IMR-90 (cell line): ENCODE measurements at regions not wholly inside any gene's neighbourhood (a gene's known extent, or its start where the extent isn't known, plus 50 kb on each side); places are given as distances from the start of the nearest gene placed in this dataset.

Experiments
- FOS ChIP-seq: fragments of 150-350 bp; IDR thresholded peaks from 2 replicates; pipeline ENCODE4 v1.6.1; 2016; ENCODE audit warnings: low read depth, low read length
- SMC3 ChIP-seq: fragments of 150-350 bp; IDR thresholded peaks from 2 replicates; pipeline ENCODE4 v1.6.1; 2016; ENCODE audit warnings: low read depth, mild to moderate bottlenecking, antibody characterized with exemption, low read length, moderate library complexity
- TF ChIP-seq, protein P1 (sequence below): conservative IDR thresholded peaks from 2 replicates; pipeline ENCODE4 v1.5.1; 2012; ENCODE audit warnings: mild to moderate bottlenecking, low read depth, low read length, improper control_type of control experiment
- TF ChIP-seq, protein P2 (sequence below): fragments of 150-350 bp; IDR thresholded peaks from 2 replicates; pipeline ENCODE4 v1.6.1; 2016; ENCODE audit warnings: low read depth, mild to moderate bottlenecking, low read length, moderate library complexity, borderline replicate concordance

DNA sequence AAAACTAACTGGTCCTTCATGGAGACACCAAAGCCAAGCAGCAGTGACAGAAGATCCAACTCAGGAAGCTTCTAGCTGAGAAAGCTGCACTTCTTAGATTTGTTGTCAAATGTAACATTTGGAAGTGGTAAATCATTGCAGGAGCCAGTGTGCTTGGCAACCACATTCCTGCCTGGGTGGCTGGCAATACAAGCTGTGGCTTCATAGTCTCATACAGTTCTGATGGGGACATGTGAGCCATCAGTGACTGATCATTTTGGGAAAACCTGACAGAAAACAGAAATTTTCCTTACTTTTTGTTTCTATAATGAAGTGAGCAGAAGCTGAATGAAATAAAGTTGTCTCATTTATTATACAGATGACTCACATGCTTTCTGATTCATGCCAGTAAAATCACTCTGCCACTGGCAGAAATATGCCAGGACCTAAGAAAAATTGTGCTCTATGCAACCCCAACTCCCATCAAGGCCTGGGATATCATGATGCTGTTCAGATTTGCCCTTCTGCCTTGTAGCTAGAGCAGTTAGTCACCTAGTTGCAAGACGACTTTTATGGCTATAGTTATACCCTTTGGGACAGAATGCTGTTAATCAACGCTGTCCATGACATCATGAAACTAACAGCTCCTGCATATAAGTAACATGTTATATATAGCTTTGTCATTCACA, 508.1 kb downstream of the ADCYAP1 start:
- TF ChIP-seq, protein P1, sequence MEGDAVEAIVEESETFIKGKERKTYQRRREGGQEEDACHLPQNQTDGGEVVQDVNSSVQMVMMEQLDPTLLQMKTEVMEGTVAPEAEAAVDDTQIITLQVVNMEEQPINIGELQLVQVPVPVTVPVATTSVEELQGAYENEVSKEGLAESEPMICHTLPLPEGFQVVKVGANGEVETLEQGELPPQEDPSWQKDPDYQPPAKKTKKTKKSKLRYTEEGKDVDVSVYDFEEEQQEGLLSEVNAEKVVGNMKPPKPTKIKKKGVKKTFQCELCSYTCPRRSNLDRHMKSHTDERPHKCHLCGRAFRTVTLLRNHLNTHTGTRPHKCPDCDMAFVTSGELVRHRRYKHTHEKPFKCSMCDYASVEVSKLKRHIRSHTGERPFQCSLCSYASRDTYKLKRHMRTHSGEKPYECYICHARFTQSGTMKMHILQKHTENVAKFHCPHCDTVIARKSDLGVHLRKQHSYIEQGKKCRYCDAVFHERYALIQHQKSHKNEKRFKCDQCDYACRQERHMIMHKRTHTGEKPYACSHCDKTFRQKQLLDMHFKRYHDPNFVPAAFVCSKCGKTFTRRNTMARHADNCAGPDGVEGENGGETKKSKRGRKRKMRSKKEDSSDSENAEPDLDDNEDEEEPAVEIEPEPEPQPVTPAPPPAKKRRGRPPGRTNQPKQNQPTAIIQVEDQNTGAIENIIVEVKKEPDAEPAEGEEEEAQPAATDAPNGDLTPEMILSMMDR, result no peak
- TF ChIP-seq FOS (no peak), SMC3 (no peak)
- TF ChIP-seq, protein P2, sequence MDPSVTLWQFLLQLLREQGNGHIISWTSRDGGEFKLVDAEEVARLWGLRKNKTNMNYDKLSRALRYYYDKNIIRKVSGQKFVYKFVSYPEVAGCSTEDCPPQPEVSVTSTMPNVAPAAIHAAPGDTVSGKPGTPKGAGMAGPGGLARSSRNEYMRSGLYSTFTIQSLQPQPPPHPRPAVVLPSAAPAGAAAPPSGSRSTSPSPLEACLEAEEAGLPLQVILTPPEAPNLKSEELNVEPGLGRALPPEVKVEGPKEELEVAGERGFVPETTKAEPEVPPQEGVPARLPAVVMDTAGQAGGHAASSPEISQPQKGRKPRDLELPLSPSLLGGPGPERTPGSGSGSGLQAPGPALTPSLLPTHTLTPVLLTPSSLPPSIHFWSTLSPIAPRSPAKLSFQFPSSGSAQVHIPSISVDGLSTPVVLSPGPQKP, result no peak
